Amniotic epithelial cell (primary cell): ENCODE measurements at regions not wholly inside any gene's neighbourhood (a gene's known extent, or its start where the extent isn't known, plus 50 kb on each side); places are given as distances from the start of the nearest gene placed in this dataset.

Experiments
- DNase-seq: peaks from one replicate; pipeline ENCODE4 v3.0.0-alpha.2; 2010; ENCODE audit warnings: low read depth

DNA sequence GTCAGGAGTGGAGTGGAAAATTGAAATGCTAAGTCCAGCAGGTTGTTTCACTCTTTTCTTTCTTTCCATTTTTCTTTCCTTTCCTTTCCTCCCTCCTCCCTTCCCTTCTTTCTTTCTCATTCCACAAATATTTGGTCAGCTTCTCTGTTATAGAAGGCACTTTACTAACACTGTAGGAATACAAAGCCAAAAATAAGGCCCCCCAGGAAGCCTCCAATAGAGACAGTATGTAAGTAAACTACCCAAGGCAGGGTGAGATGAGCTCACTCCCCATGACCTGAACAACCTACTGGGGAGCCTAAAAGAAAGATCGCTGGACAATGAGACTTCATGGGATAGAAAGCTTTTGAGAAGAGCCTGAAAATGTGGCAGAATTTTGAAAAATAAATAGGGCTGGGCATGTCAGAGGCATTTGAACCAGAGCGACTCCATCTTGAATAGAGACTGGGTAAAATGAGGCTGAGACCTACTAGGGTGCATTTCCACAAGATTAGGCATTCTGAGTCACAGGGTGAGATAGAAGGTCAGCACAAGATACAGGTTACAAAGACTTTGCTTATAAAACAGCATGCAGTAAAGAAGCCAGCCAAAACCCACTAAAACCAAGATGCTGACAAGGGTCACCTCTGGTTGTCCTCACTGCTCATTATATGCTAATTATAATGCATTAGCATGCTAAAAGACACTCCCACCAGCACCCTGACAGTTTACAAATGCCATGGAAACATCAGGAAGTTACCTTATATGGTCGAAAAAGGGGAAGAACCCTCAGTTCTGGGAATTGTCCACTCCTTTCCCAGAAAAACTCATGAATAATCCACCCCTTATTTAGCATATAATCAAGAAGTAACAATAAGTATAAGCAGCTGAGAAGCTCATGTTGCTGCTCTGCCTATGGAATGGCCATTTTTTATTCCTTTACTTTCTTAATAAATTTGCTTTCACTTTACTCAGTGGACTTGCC lies 158.9 kb upstream of the EGFLAM start:
- no peak for DNase-seq

GRCh38 chr5:38094889-38095288 lies 163.5 kb upstream of the EGFLAM start:
- no peak for DNase-seq

GRCh38 chr5:38093855-38094254 lies 164.5 kb upstream of the EGFLAM start:
- no peak for DNase-seq

- no peak for DNase-seq
Measured at GRCh38 chr5:38086777-38087176, 171.6 kb upstream of the EGFLAM start.

- DNase-seq: peak; percentile 14
Measured at GRCh38 chr5:38079620-38080402, 178.5 kb upstream of the EGFLAM start.

DNA sequence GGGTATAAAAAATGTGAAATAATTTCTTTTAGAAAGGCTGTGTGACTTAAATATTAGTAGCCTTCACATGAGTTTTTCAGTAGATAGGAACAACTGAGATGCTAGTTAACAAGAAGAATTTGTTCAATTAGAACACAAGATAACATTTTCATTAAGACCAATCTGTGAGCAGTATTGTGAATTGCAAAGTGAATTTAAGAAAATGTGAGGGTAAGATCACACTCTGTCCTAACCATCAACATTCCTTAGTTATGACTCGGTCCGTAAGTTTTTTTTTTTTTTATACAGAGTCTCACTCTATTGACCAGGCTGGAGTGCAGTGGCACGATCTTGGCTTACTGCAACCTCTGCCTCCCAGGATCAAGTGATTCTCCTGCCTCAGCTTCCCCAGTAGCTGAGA lies 180.2 kb upstream of the EGFLAM start:
- DNase-seq: peak; percentile 60

GRCh38 chr5:38077652-38078051 lies 180.7 kb upstream of the EGFLAM start:
- no peak for DNase-seq

- DNase-seq: no peak
Measured at GRCh38 chr5:38071831-38072694, 186.3 kb upstream of the EGFLAM start.

GRCh38 chr5:38070304-38070950 lies 187.9 kb upstream of the EGFLAM start:
- no peak for DNase-seq

GRCh38 chr5:38069360-38069759 lies 189.0 kb upstream of the EGFLAM start:
- DNase-seq: peak; percentile 84

- peak; percentile 82 for DNase-seq
Measured at GRCh38 chr5:38060354-38060753, 198.0 kb upstream of the EGFLAM start.

DNA sequence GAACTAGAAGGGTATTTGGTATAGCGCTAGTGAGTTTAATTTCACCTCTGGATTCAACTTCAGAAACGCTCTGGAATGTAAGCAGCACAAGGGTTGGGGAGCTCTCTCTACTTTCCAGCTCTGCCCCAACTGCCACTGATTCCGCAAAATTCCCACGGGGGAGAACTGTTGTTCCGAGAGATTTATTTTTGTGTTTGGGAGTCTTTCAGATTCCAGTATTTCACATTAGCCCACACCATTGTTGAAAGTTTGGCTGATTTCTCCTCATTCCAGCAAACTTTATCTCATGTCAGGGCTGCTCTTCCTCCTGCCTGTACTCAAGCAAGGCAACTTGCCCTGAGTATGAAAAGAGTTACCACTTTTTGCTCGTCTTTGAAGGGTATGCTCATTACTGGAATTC lies 198.5 kb upstream of the EGFLAM start:
- DNase-seq: peak; percentile 65

GRCh38 chr5:38051711-38052511 lies 206.4 kb upstream of the EGFLAM start:
- peak; percentile 14 for DNase-seq

DNA sequence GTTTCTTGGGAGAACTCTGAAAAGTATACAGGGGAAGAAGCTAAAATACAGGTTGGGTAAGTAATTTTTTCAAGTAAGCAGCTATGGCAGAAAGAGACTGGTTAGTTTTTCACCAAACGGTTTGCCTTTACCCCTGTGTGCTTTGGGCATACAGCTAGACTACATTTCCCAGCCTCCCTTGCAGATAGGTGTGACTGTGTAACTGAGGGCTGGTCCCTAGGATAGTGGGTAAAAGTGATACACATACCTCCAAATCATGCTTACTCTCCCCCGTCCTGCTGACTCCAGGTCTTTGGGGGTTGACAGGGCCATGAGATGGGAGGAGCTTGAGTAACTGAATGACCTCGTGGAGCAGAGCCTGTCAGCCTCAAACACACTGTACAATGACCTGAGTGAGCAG lies 208.6 kb upstream of the GDNF start:
- no peak for DNase-seq

DNA sequence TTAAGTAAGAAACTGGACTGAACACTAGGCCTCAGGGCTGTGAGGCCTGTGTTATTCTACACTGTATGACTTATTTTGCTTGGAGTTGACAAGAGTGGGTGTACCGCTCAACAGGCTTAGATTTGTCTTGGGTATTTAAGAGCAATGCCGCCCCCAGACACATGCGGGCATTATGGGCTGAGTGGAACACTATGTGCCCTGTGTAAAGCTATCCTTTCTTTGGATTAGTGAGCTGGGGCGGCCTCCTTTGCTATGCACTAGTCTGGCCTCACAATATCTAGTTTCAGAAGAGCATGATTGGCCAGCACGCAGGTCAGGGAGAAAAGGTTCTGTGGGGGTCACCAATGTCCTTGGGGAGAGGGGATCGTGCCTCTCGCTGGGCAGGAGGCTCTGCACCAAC lies 206.3 kb upstream of the GDNF start:
- DNase-seq: no peak

DNA sequence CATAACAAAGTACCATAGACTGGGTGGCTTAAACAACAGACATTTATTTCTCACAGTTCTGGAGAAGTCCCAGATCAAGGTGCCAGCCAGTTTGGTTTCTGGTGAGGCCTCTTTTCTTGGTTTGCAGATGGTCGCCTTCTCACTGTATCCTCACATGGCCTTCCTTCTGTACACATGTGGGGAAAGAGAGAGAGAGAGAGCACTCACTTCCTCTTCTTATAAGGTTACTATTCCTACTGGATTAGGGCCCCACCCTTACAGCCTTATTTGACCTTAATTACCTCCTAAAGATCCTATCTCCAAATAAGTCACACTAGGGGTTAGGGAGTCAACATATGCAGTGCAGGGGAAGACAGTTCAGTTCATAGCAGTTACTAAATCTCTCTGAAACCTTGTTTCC lies 205.6 kb upstream of the GDNF start:
- no peak for DNase-seq

DNA sequence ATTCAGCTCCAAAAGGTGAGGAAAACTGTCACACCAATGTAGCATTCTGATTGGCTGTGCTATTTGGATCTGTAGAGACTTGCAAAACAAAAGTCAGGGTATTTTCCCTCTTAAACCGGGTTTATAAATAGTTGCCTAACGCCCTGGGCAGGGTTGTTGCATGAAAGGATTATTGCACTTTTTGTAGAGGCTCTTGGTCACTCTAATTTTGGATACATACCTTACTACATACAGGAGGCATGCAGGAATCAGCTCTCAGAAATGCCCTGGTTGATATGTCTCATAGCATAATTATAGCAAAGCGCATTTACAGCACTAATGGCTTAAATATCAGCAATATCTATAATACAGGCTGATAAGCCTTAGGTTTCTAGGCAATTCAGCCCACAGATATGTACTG lies 200.0 kb upstream of the GDNF start:
- DNase-seq: no peak

GRCh38 chr5:38039091-38039490 lies 199.2 kb upstream of the GDNF start:
- DNase-seq: no peak

GRCh38 chr5:38036765-38037164 lies 196.9 kb upstream of the GDNF start:
- DNase-seq: no peak

DNA sequence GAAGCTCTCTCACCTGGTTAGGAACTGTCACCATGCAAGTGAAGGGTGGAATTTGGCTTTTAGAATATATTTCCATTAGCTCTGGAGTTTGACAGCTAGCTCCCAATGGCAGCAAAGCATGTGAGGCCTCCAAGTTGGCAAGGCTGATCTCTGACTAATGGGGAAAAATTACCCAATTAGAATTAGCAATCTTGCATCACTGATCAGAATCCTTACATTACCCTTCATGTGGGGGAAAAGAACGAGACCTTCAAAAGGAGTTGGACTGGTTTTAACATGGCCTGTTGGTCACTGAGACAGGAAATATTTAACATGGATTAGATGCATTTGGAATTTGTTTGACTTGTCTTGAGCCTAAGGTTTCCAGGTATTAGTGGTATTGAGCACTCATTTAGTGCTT lies 192.3 kb upstream of the GDNF start:
- DNase-seq: peak; percentile 8

DNA sequence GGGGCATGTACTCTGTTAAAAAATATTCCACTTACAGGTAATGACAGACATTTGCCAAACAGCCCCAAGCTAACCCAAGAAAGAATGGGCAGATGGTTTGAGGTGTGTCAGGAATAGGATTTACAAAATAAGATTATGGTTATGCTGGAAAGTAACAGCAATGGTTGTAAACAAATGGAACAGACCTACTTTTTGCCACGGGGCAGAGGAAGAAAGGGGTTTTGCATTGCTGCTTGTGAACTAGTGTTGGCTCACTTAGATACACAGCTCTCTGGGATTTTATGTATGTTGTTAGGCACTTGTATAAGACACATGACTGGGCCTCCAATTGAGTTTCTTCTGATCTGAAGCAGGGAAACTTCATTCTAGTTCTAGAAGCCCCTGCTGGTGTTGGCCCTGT lies 191.5 kb upstream of the GDNF start:
- DNase-seq: no peak
